H1 (cell line): ENCODE measurements at regions not wholly inside any gene's neighbourhood (a gene's known extent, or its start where the extent isn't known, plus 50 kb on each side); places are given as distances from the start of the nearest gene placed in this dataset.

Experiments
- CTCF ChIA-PET: fragments of 300-600 bp; sonication (Branson Sonifier 250); formaldehyde crosslinking; loops from one replicate; lab custom pipeline; 2021; ENCODE audit not compliant: partially characterized antibody; lab: Charles Lee
- POLR2A ChIA-PET: fragments of 300-600 bp; sonication (Branson Sonifier 250); formaldehyde crosslinking; loops from one replicate; lab custom pipeline; 2021; ENCODE audit warnings: inconsistent platforms; ENCODE audit not compliant: partially characterized antibody; lab: Charles Lee
- DNase-seq, 2 experiments: peaks; one replicate each; pipeline versions ENCODE4 v3.0.0 to v3.0.0-alpha.2; 2010 to 2022; ENCODE audit warnings: low spot score in 2 of 2, low read depth in 1 of 2, mixed read lengths in 1 of 2
- FAIRE-seq: peaks from 2 replicates; lab custom pipeline; 2011; peaks lifted over from hg19 to GRCh38; lab: Jason Lieb, UNC
- H2AFZ ChIP-seq: 2 replicates; pipeline ENCODE4 v1.8.1; 2012; ENCODE audit warnings: low read length, inconsistent platforms
- H2AK5ac ChIP-seq: 2 replicates; pipeline ENCODE4 v1.6.1; 2013; ENCODE audit warnings: low read depth, low read length
- H2BK120ac ChIP-seq: replicated peaks from 2 replicates; pipeline ENCODE3; 2013; ENCODE audit warnings: low read depth, low read length, inconsistent platforms
- H2BK12ac ChIP-seq: 2 replicates; pipeline ENCODE4 v1.6.1; 2013; ENCODE audit warnings: low read depth, low read length
- H2BK15ac ChIP-seq: 2 replicates; pipeline ENCODE4 v1.6.1; 2013; ENCODE audit warnings: low read length
- H2BK20ac ChIP-seq: 2 replicates; pipeline ENCODE4 v1.6.1; 2013; ENCODE audit warnings: low read length
- H2BK5ac ChIP-seq: 2 replicates; pipeline ENCODE4 v1.6.1; 2013; ENCODE audit warnings: low read depth, low read length
- H3K14ac ChIP-seq: 2 replicates; pipeline ENCODE4 v1.6.1; 2013; ENCODE audit warnings: inconsistent platforms; ENCODE audit not compliant: insufficient read length
- H3K18ac ChIP-seq: 2 replicates; pipeline ENCODE4 v1.6.1; 2013; ENCODE audit warnings: low read length; ENCODE audit errors: extremely low read depth
- H3K23ac ChIP-seq: 2 replicates; pipeline ENCODE4 v1.6.1; 2013; ENCODE audit warnings: inconsistent platforms; ENCODE audit not compliant: insufficient read length
- H3K23me2 ChIP-seq: 2 replicates; pipeline ENCODE4 v1.6.1; 2013; ENCODE audit warnings: low read depth, low read length
- H3K27ac ChIP-seq: 2 replicates; pipeline ENCODE4 v1.6.1; 2011; ENCODE audit warnings: low read depth, low read length, inconsistent platforms
- H3K27me3 ChIP-seq, 4 experiments: replicated peaks in 1 of 4; 1 replicate in 1 of 4; 2 replicates in 3 of 4; pipeline versions ENCODE4 v1.6.1 to v1.8.1; 2011 to 2013; ENCODE audit warnings: low read length in 3 of 4, mild to moderate bottlenecking in 3 of 4, inconsistent platforms in 2 of 4, mixed read lengths in 2 of 4, moderate library complexity in 1 of 4; ENCODE audit not compliant: control insufficient read depth in 3 of 4, insufficient read depth in 3 of 4; ENCODE audit errors: extremely low read depth in 1 of 4
- H3K36me3 ChIP-seq, 4 experiments: 2 replicates each; pipeline versions ENCODE4 v1.6.1 to v1.8.1; 2011 to 2013; ENCODE audit warnings: mild to moderate bottlenecking in 4 of 4, low read length in 3 of 4, moderate library complexity in 2 of 4, control low read depth in 1 of 4, inconsistent platforms in 1 of 4; ENCODE audit not compliant: insufficient read depth in 4 of 4, control insufficient read depth in 2 of 4
- H3K4ac ChIP-seq: replicated peaks from 2 replicates; pipeline ENCODE3; 2013; ENCODE audit warnings: low read length, low read depth, mixed read lengths, inconsistent platforms; ENCODE audit not compliant: insufficient read length
- H3K4me1 ChIP-seq, 4 experiments: replicated peaks in 1 of 4; 1 replicate in 1 of 4; 2 replicates in 3 of 4; pipeline versions ENCODE4 v1.6.1 to v1.8.1; 2011 to 2013; ENCODE audit warnings: low read length in 3 of 4, inconsistent platforms in 2 of 4, mixed read lengths in 1 of 4; ENCODE audit not compliant: insufficient read depth in 4 of 4, control insufficient read depth in 3 of 4
- H3K4me2 ChIP-seq, 2 experiments: 2 replicates each; pipeline versions ENCODE4 v1.6.1 to v1.8.1; 2011 to 2013; ENCODE audit warnings: low read depth in 2 of 2, low read length in 2 of 2, control low read depth in 1 of 2, inconsistent platforms in 1 of 2, mild to moderate bottlenecking in 1 of 2; ENCODE audit not compliant: insufficient read depth in 1 of 2
- H3K4me3 ChIP-seq, 4 experiments: fragments of 200-600, 300-600 bp in 1 of 4; sonication (generic), shearing (Covaris generic), sonication (Bioruptor Twin) in 1 of 4; 2 replicates each; pipeline versions ENCODE4 v1.5.1 to v1.8.1; 2011 to 2016; ENCODE audit warnings: low read length in 4 of 4, low read depth in 3 of 4, control low read depth in 2 of 4, inconsistent platforms in 2 of 4, mild to moderate bottlenecking in 2 of 4, mixed read lengths in 1 of 4, moderate library complexity in 1 of 4; ENCODE audit not compliant: insufficient read depth in 2 of 4; ENCODE audit errors: extremely low read depth in 1 of 4
- H3K56ac ChIP-seq: replicated peaks from 2 replicates; pipeline ENCODE3; 2013; ENCODE audit warnings: low read depth, mild to moderate bottlenecking, mixed read lengths, low read length, inconsistent platforms; ENCODE audit not compliant: insufficient read length
- H3K79me1 ChIP-seq: 2 replicates; pipeline ENCODE4 v1.6.1; 2013; ENCODE audit warnings: low read depth, low read length, control low read depth
- H3K79me2 ChIP-seq, 2 experiments: 2 replicates each; pipeline versions ENCODE4 v1.6.1 to v1.8.1; 2012 to 2013; ENCODE audit warnings: low read length in 2 of 2, mild to moderate bottlenecking in 2 of 2, inconsistent platforms in 1 of 2; ENCODE audit not compliant: insufficient read depth in 2 of 2, control insufficient read depth in 1 of 2
- H3K9ac ChIP-seq, 4 experiments: replicated peaks in 1 of 4; 1 replicate in 1 of 4; 2 replicates in 3 of 4; pipeline versions ENCODE4 v1.6.1 to v1.8.1; 2011 to 2013; ENCODE audit warnings: low read depth in 3 of 4, low read length in 3 of 4, control low read depth in 2 of 4, mild to moderate bottlenecking in 2 of 4, moderate library complexity in 2 of 4, inconsistent platforms in 1 of 4; ENCODE audit errors: extremely low read depth in 1 of 4
- H3K9me3 ChIP-seq, 2 experiments: 2 replicates each; pipeline versions ENCODE4 v1.6.1 to v1.8.1; 2012 to 2013; ENCODE audit warnings: mild to moderate bottlenecking in 2 of 2, moderate library complexity in 2 of 2, control low read depth in 1 of 2, inconsistent platforms in 1 of 2, low read depth in 1 of 2, low read length in 1 of 2, mixed read lengths in 1 of 2; ENCODE audit not compliant: insufficient read depth in 2 of 2
- H4K20me1 ChIP-seq, 2 experiments: replicated peaks in 1 of 2; 2 replicates each; pipeline versions ENCODE3 to v1.8.1; 2011 to 2013; ENCODE audit warnings: inconsistent platforms in 2 of 2, low read length in 2 of 2, mild to moderate bottlenecking in 1 of 2; ENCODE audit not compliant: insufficient read depth in 2 of 2, control insufficient read depth in 1 of 2
- H4K5ac ChIP-seq: 2 replicates; pipeline ENCODE4 v1.6.1; 2013; ENCODE audit warnings: low read length, low read depth, mixed read lengths, inconsistent platforms; ENCODE audit not compliant: insufficient read length
- H4K8ac ChIP-seq: 2 replicates; pipeline ENCODE4 v1.8.0; 2013; ENCODE audit warnings: mild to moderate bottlenecking, moderate library complexity, low read length, inconsistent platforms; ENCODE audit not compliant: insufficient read depth; ENCODE audit errors: extremely low read depth
- H4K91ac ChIP-seq: replicated peaks from 2 replicates; pipeline ENCODE3; 2013; ENCODE audit warnings: low read length, mixed read lengths, inconsistent platforms; ENCODE audit not compliant: insufficient read length
- BACH1 ChIP-seq: IDR thresholded peaks from 2 replicates; pipeline ENCODE4 v1.6.1; 2012; ENCODE audit warnings: low read length, improper control_type of control experiment
- EGR1 ChIP-seq: IDR thresholded peaks from 2 replicates; pipeline ENCODE4 v1.6.1; 2011; ENCODE audit warnings: low read depth, low read length, borderline replicate concordance
- GTF2F1 ChIP-seq: IDR thresholded peaks from 2 replicates; pipeline ENCODE4 v1.6.1; 2012; ENCODE audit warnings: low read depth, low read length, improper control_type of control experiment, borderline replicate concordance
- JUND ChIP-seq: IDR thresholded peaks from 2 replicates; pipeline ENCODE4 v1.6.1; 2011; ENCODE audit warnings: mild to moderate bottlenecking, improper control_type of control experiment, low read length
- KDM4A ChIP-seq: IDR thresholded peaks from one replicate; pipeline ENCODE4 v1.7.1; 2012; ENCODE audit warnings: low read depth, mild to moderate bottlenecking, moderate library complexity, low read length, inconsistent platforms; ENCODE audit not compliant: severe bottlenecking
- PHF8 ChIP-seq: fragments of 200-600 bp; sonication (generic); conservative IDR thresholded peaks from 2 replicates; pipeline ENCODE4 v1.7.1; 2012; ENCODE audit warnings: low read depth, mild to moderate bottlenecking, inconsistent platforms, low read length, moderate library complexity
- POLR2A ChIP-seq, 2 experiments: IDR thresholded peaks; 1 replicate in 1 of 2; 2 replicates in 1 of 2; pipeline ENCODE4 v1.6.1; 2011; ENCODE audit warnings: low read depth in 2 of 2, low read length in 2 of 2, mild to moderate bottlenecking in 2 of 2; ENCODE audit errors: control extremely low read depth in 1 of 2
- POU5F1 ChIP-seq: IDR thresholded peaks from 2 replicates; pipeline ENCODE4 v1.6.1; 2011; ENCODE audit warnings: low read depth, mild to moderate bottlenecking, low read length, moderate library complexity
- RAD21 ChIP-seq, 2 experiments: IDR thresholded peaks in 1 of 2; conservative IDR thresholded peaks in 1 of 2; 2 replicates each; pipeline ENCODE4 v1.6.1; 2011; ENCODE audit warnings: low read depth in 2 of 2, low read length in 2 of 2, improper control_type of control experiment in 1 of 2, inconsistent platforms in 1 of 2, mild to moderate bottlenecking in 1 of 2, moderate library complexity in 1 of 2
- RNF2 ChIP-seq: fragments of 200-900, 300-1000 bp; sonication (generic); IDR thresholded peaks from 2 replicates; pipeline ENCODE4 v1.7.1; 2016; ENCODE audit warnings: borderline replicate concordance, low read depth, mild to moderate bottlenecking, antibody characterized with exemption, low read length; ENCODE audit not compliant: poor library complexity, severe bottlenecking; ENCODE audit errors: missing control alignments
- SIRT6 ChIP-seq: IDR thresholded peaks from one replicate; pipeline ENCODE4 v1.7.1; 2012; ENCODE audit warnings: low read length, inconsistent platforms
- SIX5 ChIP-seq: IDR thresholded peaks from 2 replicates; pipeline ENCODE4 v1.6.1; 2011; ENCODE audit warnings: mild to moderate bottlenecking, low read depth, low read length
- TEAD4 ChIP-seq: IDR thresholded peaks from 2 replicates; pipeline ENCODE4 v1.6.1; 2012; ENCODE audit warnings: low read depth, low read length, inconsistent platforms, mixed read lengths
- WGBS, 2 experiments: shearing (Covaris generic) in 1 of 2; methylation state at CpG; one replicate each; pipeline versions ENCODE4 v1.1.6 to v1.1.7; 2013 to 2015; ENCODE audit warnings: low lambda C conversion rate in 2 of 2, mixed read lengths in 2 of 2, inconsistent platforms in 1 of 2, low coverage in 1 of 2, missing lambda C conversion rate in 1 of 2; ENCODE audit not compliant: insufficient replicate concordance in 2 of 2, insufficient coverage in 1 of 2, insufficient read length in 1 of 2; ENCODE audit errors: extremely low coverage in 1 of 2, missing lambda C conversion rate in 1 of 2; 5-methylcytosine and 5-hydroxymethylcytosine counted together
- TF ChIP-seq, protein P1 (sequence below): IDR thresholded peaks from 2 replicates; pipeline ENCODE4 v1.6.1; 2012; ENCODE audit warnings: low read length, inconsistent platforms

DNA sequence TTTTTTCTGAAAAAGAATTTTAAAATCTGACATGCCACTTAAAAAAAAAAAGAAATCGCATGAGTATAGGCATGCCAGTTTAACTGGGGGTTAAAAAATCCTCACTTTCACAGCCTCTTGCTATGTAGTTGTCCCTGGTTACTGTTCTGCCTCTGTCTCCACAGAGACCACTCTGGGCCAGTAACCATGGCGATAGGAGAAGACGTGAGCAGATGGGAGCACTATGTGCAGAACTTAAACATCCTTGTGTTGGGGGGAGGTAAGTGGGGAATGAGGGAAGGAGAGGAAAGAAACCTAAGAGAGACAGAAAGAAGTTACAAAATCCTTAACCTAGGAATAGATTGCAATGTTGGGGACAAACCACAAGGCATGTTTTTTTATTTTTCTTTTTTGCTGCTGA lies 75.9 kb upstream of the CYRIA start:
- Histone ChIP-seq H2BK20ac (no peak overlapping the region), H3K4me1 (no peaks in the 10 kb centered on the region), H4K8ac (no peak overlapping the region), H3K36me3 (no peaks in the 10 kb centered on the region), H3K79me2 (no peaks in the 10 kb centered on the region), H3K79me1 (no peaks in the 10 kb centered on the region), H3K18ac (no peak overlapping the region), H3K4me3 (no peak overlapping the region), H3K56ac (no peak overlapping the region), H4K91ac (no peak overlapping the region), H3K4ac (no peak overlapping the region), H3K4me2 (no peak overlapping the region), H3K27me3 (no peaks in the 10 kb centered on the region), H2BK15ac (no peak overlapping the region), H2AK5ac (no peak overlapping the region), H3K9me3 (no peaks in the 10 kb centered on the region), H4K20me1 (no peaks in the 10 kb centered on the region), H2AFZ (no peak overlapping the region), H2BK12ac (no peak overlapping the region), H3K14ac (no peak overlapping the region), H3K9ac (no peak overlapping the region), H2BK5ac (no peak overlapping the region), H4K5ac (no peak overlapping the region), H2BK120ac (no peak overlapping the region), H3K23me2 (no peaks in the 10 kb centered on the region), H3K23ac (no peak overlapping the region), H3K27ac (no peak overlapping the region)
- no peak for DNase-seq
- ChIA-PET POLR2A (no interaction called here), CTCF (interaction anchor here (2.5 to 2.8 kb wide), 2 partner anchors 20 to 127 kb away, joined by 6 to 8 read pairs; no protein-coding TSS in a partner anchor)
- 90% methylated on average over 3 of the region's 3 CpGs; no CpG with 5 or more reads in 1 of the 2 experiments for WGBS, 2 experiments
- FAIRE-seq: no peak
- TF ChIP-seq TEAD4 (no peak), PHF8 (no peak), RNF2 (no peak), JUND (no peak), SIX5 (no peak), SIRT6 (no peak), POU5F1 (no peak), POLR2A (IDR thresholded peaks at IDR 0.05; ENCODE audit: control extremely low read depth in 1 of 2, low read depth in 2 of 2, low read length in 2 of 2) (no peak), GTF2F1 (no peak), EGR1 (no peak), RAD21 (IDR thresholded peaks at IDR 0.05 in 1 of 2, conservative IDR thresholded peaks at IDR 0.05 in 1 of 2; ENCODE audit: low read depth in 2 of 2, low read length in 2 of 2) (no peak), KDM4A (no peak), BACH1 (no peak)
- TF ChIP-seq, protein P1, sequence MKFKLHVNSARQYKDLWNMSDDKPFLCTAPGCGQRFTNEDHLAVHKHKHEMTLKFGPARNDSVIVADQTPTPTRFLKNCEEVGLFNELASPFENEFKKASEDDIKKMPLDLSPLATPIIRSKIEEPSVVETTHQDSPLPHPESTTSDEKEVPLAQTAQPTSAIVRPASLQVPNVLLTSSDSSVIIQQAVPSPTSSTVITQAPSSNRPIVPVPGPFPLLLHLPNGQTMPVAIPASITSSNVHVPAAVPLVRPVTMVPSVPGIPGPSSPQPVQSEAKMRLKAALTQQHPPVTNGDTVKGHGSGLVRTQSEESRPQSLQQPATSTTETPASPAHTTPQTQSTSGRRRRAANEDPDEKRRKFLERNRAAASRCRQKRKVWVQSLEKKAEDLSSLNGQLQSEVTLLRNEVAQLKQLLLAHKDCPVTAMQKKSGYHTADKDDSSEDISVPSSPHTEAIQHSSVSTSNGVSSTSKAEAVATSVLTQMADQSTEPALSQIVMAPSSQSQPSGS: no peak
